H1 (cell line): ENCODE measurements at regions not wholly inside any gene's neighbourhood (a gene's known extent, or its start where the extent isn't known, plus 50 kb on each side); places are given as distances from the start of the nearest gene placed in this dataset.
A peak's percentile ranks its signal among the peaks of the same experiment; 100 is the strongest.

Source experiments
- CTCF ChIA-PET: fragments of 300-600 bp; sonication (Branson Sonifier 250); formaldehyde crosslinking; loops from one replicate; lab custom pipeline; 2021; ENCODE audit not compliant: partially characterized antibody; lab: Charles Lee
- POLR2A ChIA-PET: fragments of 300-600 bp; sonication (Branson Sonifier 250); formaldehyde crosslinking; loops from one replicate; lab custom pipeline; 2021; ENCODE audit warnings: inconsistent platforms; ENCODE audit not compliant: partially characterized antibody; lab: Charles Lee
- DNase-seq, 2 experiments: peaks; one replicate each; pipeline versions ENCODE4 v3.0.0 to v3.0.0-alpha.2; 2010 to 2022; ENCODE audit warnings: low spot score in 2 of 2, low read depth in 1 of 2, mixed read lengths in 1 of 2
- FAIRE-seq: peaks from 2 replicates; lab custom pipeline; 2011; peaks lifted over from hg19 to GRCh38; lab: Jason Lieb, UNC
- H2AFZ ChIP-seq: 2 replicates; pipeline ENCODE4 v1.8.1; 2012; ENCODE audit warnings: low read length, inconsistent platforms
- H2AK5ac ChIP-seq: 2 replicates; pipeline ENCODE4 v1.6.1; 2013; ENCODE audit warnings: low read depth, low read length
- H2BK120ac ChIP-seq: replicated peaks from 2 replicates; pipeline ENCODE3; 2013; ENCODE audit warnings: low read depth, low read length, inconsistent platforms
- H2BK12ac ChIP-seq: 2 replicates; pipeline ENCODE4 v1.6.1; 2013; ENCODE audit warnings: low read depth, low read length
- H2BK15ac ChIP-seq: 2 replicates; pipeline ENCODE4 v1.6.1; 2013; ENCODE audit warnings: low read length
- H2BK20ac ChIP-seq: 2 replicates; pipeline ENCODE4 v1.6.1; 2013; ENCODE audit warnings: low read length
- H2BK5ac ChIP-seq: 2 replicates; pipeline ENCODE4 v1.6.1; 2013; ENCODE audit warnings: low read depth, low read length
- H3K14ac ChIP-seq: 2 replicates; pipeline ENCODE4 v1.6.1; 2013; ENCODE audit warnings: inconsistent platforms; ENCODE audit not compliant: insufficient read length
- H3K18ac ChIP-seq: 2 replicates; pipeline ENCODE4 v1.6.1; 2013; ENCODE audit warnings: low read length; ENCODE audit errors: extremely low read depth
- H3K23ac ChIP-seq: 2 replicates; pipeline ENCODE4 v1.6.1; 2013; ENCODE audit warnings: inconsistent platforms; ENCODE audit not compliant: insufficient read length
- H3K23me2 ChIP-seq: 2 replicates; pipeline ENCODE4 v1.6.1; 2013; ENCODE audit warnings: low read depth, low read length
- H3K27ac ChIP-seq: 2 replicates; pipeline ENCODE4 v1.6.1; 2011; ENCODE audit warnings: low read depth, low read length, inconsistent platforms
- H3K27me3 ChIP-seq, 4 experiments: replicated peaks in 1 of 4; 1 replicate in 1 of 4; 2 replicates in 3 of 4; pipeline versions ENCODE4 v1.6.1 to v1.8.1; 2011 to 2013; ENCODE audit warnings: low read length in 3 of 4, mild to moderate bottlenecking in 3 of 4, inconsistent platforms in 2 of 4, mixed read lengths in 2 of 4, moderate library complexity in 1 of 4; ENCODE audit not compliant: control insufficient read depth in 3 of 4, insufficient read depth in 3 of 4; ENCODE audit errors: extremely low read depth in 1 of 4
- H3K36me3 ChIP-seq, 4 experiments: 2 replicates each; pipeline versions ENCODE4 v1.6.1 to v1.8.1; 2011 to 2013; ENCODE audit warnings: mild to moderate bottlenecking in 4 of 4, low read length in 3 of 4, moderate library complexity in 2 of 4, control low read depth in 1 of 4, inconsistent platforms in 1 of 4; ENCODE audit not compliant: insufficient read depth in 4 of 4, control insufficient read depth in 2 of 4
- H3K4ac ChIP-seq: replicated peaks from 2 replicates; pipeline ENCODE3; 2013; ENCODE audit warnings: low read length, low read depth, mixed read lengths, inconsistent platforms; ENCODE audit not compliant: insufficient read length
- H3K4me1 ChIP-seq, 4 experiments: replicated peaks in 1 of 4; 1 replicate in 1 of 4; 2 replicates in 3 of 4; pipeline versions ENCODE4 v1.6.1 to v1.8.1; 2011 to 2013; ENCODE audit warnings: low read length in 3 of 4, inconsistent platforms in 2 of 4, mixed read lengths in 1 of 4; ENCODE audit not compliant: insufficient read depth in 4 of 4, control insufficient read depth in 3 of 4
- H3K4me2 ChIP-seq, 2 experiments: 2 replicates each; pipeline versions ENCODE4 v1.6.1 to v1.8.1; 2011 to 2013; ENCODE audit warnings: low read depth in 2 of 2, low read length in 2 of 2, control low read depth in 1 of 2, inconsistent platforms in 1 of 2, mild to moderate bottlenecking in 1 of 2; ENCODE audit not compliant: insufficient read depth in 1 of 2
- H3K4me3 ChIP-seq, 4 experiments: fragments of 200-600, 300-600 bp in 1 of 4; sonication (generic), shearing (Covaris generic), sonication (Bioruptor Twin) in 1 of 4; 2 replicates each; pipeline versions ENCODE4 v1.5.1 to v1.8.1; 2011 to 2016; ENCODE audit warnings: low read length in 4 of 4, low read depth in 3 of 4, control low read depth in 2 of 4, inconsistent platforms in 2 of 4, mild to moderate bottlenecking in 2 of 4, mixed read lengths in 1 of 4, moderate library complexity in 1 of 4; ENCODE audit not compliant: insufficient read depth in 2 of 4; ENCODE audit errors: extremely low read depth in 1 of 4
- H3K56ac ChIP-seq: replicated peaks from 2 replicates; pipeline ENCODE3; 2013; ENCODE audit warnings: low read depth, mild to moderate bottlenecking, mixed read lengths, low read length, inconsistent platforms; ENCODE audit not compliant: insufficient read length
- H3K79me1 ChIP-seq: 2 replicates; pipeline ENCODE4 v1.6.1; 2013; ENCODE audit warnings: low read depth, low read length, control low read depth
- H3K79me2 ChIP-seq, 2 experiments: 2 replicates each; pipeline versions ENCODE4 v1.6.1 to v1.8.1; 2012 to 2013; ENCODE audit warnings: low read length in 2 of 2, mild to moderate bottlenecking in 2 of 2, inconsistent platforms in 1 of 2; ENCODE audit not compliant: insufficient read depth in 2 of 2, control insufficient read depth in 1 of 2
- H3K9ac ChIP-seq, 4 experiments: replicated peaks in 1 of 4; 1 replicate in 1 of 4; 2 replicates in 3 of 4; pipeline versions ENCODE4 v1.6.1 to v1.8.1; 2011 to 2013; ENCODE audit warnings: low read depth in 3 of 4, low read length in 3 of 4, control low read depth in 2 of 4, mild to moderate bottlenecking in 2 of 4, moderate library complexity in 2 of 4, inconsistent platforms in 1 of 4; ENCODE audit errors: extremely low read depth in 1 of 4
- H3K9me3 ChIP-seq, 2 experiments: 2 replicates each; pipeline versions ENCODE4 v1.6.1 to v1.8.1; 2012 to 2013; ENCODE audit warnings: mild to moderate bottlenecking in 2 of 2, moderate library complexity in 2 of 2, control low read depth in 1 of 2, inconsistent platforms in 1 of 2, low read depth in 1 of 2, low read length in 1 of 2, mixed read lengths in 1 of 2; ENCODE audit not compliant: insufficient read depth in 2 of 2
- H4K20me1 ChIP-seq, 2 experiments: replicated peaks in 1 of 2; 2 replicates each; pipeline versions ENCODE3 to v1.8.1; 2011 to 2013; ENCODE audit warnings: inconsistent platforms in 2 of 2, low read length in 2 of 2, mild to moderate bottlenecking in 1 of 2; ENCODE audit not compliant: insufficient read depth in 2 of 2, control insufficient read depth in 1 of 2
- H4K5ac ChIP-seq: 2 replicates; pipeline ENCODE4 v1.6.1; 2013; ENCODE audit warnings: low read length, low read depth, mixed read lengths, inconsistent platforms; ENCODE audit not compliant: insufficient read length
- H4K8ac ChIP-seq: 2 replicates; pipeline ENCODE4 v1.8.0; 2013; ENCODE audit warnings: mild to moderate bottlenecking, moderate library complexity, low read length, inconsistent platforms; ENCODE audit not compliant: insufficient read depth; ENCODE audit errors: extremely low read depth
- H4K91ac ChIP-seq: replicated peaks from 2 replicates; pipeline ENCODE3; 2013; ENCODE audit warnings: low read length, mixed read lengths, inconsistent platforms; ENCODE audit not compliant: insufficient read length
- CEBPB ChIP-seq: IDR thresholded peaks from 2 replicates; pipeline ENCODE4 v1.6.1; 2012; ENCODE audit warnings: low read depth, low read length
- CREB1 ChIP-seq: IDR thresholded peaks from 2 replicates; pipeline ENCODE4 v1.6.1; 2012; ENCODE audit warnings: inconsistent platforms
- HDAC2 ChIP-seq, 2 experiments: fragments of 300-600 bp in 1 of 2; sonication (generic) in 1 of 2; IDR thresholded peaks; 2 replicates each; pipeline ENCODE4 v1.6.1; 2011 to 2012; ENCODE audit warnings: low read depth in 2 of 2, low read length in 2 of 2, mild to moderate bottlenecking in 2 of 2, moderate library complexity in 2 of 2, borderline replicate concordance in 1 of 2, inconsistent platforms in 1 of 2
- HDAC6 ChIP-seq: IDR thresholded peaks from one replicate; pipeline ENCODE4 v1.7.1; 2012; ENCODE audit warnings: low read depth, mild to moderate bottlenecking, inconsistent platforms, low read length, moderate library complexity
- KDM1A ChIP-seq: fragments of 200-600, 300-600 bp; sonication (generic); IDR thresholded peaks from 2 replicates; pipeline ENCODE4 v1.7.1; 2016; ENCODE audit warnings: mild to moderate bottlenecking, low read length, borderline replicate concordance
- NRF1 ChIP-seq: IDR thresholded peaks from 2 replicates; pipeline ENCODE4 v1.6.1; 2011; ENCODE audit warnings: mild to moderate bottlenecking, low read depth, low read length, improper control_type of control experiment
- POLR2A ChIP-seq, 2 experiments: IDR thresholded peaks; 1 replicate in 1 of 2; 2 replicates in 1 of 2; pipeline ENCODE4 v1.6.1; 2011; ENCODE audit warnings: low read depth in 2 of 2, low read length in 2 of 2, mild to moderate bottlenecking in 2 of 2; ENCODE audit errors: control extremely low read depth in 1 of 2
- POU5F1 ChIP-seq: IDR thresholded peaks from 2 replicates; pipeline ENCODE4 v1.6.1; 2011; ENCODE audit warnings: low read depth, mild to moderate bottlenecking, low read length, moderate library complexity
- ZNF274 ChIP-seq: IDR thresholded peaks from 2 replicates; pipeline ENCODE4 v1.7.0; 2012; ENCODE audit warnings: low read length, borderline replicate concordance; ENCODE audit errors: extremely low read depth
- WGBS, 2 experiments: shearing (Covaris generic) in 1 of 2; methylation state at CpG; one replicate each; pipeline versions ENCODE4 v1.1.6 to v1.1.7; 2013 to 2015; ENCODE audit warnings: low lambda C conversion rate in 2 of 2, mixed read lengths in 2 of 2, inconsistent platforms in 1 of 2, low coverage in 1 of 2, missing lambda C conversion rate in 1 of 2; ENCODE audit not compliant: insufficient replicate concordance in 2 of 2, insufficient coverage in 1 of 2, insufficient read length in 1 of 2; ENCODE audit errors: extremely low coverage in 1 of 2, missing lambda C conversion rate in 1 of 2; 5-methylcytosine and 5-hydroxymethylcytosine counted together

DNA sequence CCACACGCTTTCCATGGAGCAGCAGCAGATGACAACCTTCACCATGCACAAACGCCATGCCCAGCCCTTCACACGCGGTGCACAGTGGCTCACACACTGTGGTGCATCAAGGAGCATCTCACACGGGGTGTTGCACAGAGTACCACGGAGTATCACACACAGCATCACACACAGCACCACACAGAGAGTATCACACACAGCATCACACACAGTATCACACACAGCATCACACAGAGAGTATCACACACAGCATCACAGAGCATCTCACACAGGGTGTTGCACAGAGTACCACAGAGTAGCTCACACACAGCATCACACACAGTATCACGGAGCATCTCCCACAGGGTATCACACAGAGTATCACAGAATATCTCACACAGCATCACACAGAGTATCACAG lies 122.2 kb upstream of the RAB4A start:
- Histone ChIP-seq H3K23me2 (no peaks in the 10 kb centered on the region), H3K36me3 (no peaks in the 10 kb centered on the region), H3K27me3 (peaks cover 0 to 4% (median 3%) of the 10 kb centered on the region in 4 experiments; a peak in 1 of 7 replicates), H4K5ac (no peak overlapping the region), H3K56ac (no peak overlapping the region), H3K9me3 (no peaks in the 10 kb centered on the region), H3K18ac (peak overlapping the region; percentile 75; the same call in 1 of the 2 replicates), H2BK15ac (peak overlapping the region; percentile 99), H2AFZ (no peak overlapping the region), H4K20me1 (no peaks in the 10 kb centered on the region), H4K8ac (no peak overlapping the region), H3K4me2 (peak overlapping the region; percentile 4 to 22; a peak in 1 of 4 replicates), H2BK20ac (peak overlapping the region; percentile 91), H3K4me3 (no peak overlapping the region), H3K79me2 (no peaks in the 10 kb centered on the region), H3K23ac (no peak overlapping the region), H3K9ac (no peak overlapping the region), H2BK12ac (peak overlapping the region; percentile 99), H3K4ac (peak overlapping the region; percentile 61), H3K27ac (no peak overlapping the region; the same call in 1 of the 2 replicates), H2BK120ac (peak overlapping the region; percentile 29), H2AK5ac (peak overlapping the region; percentile 95), H3K14ac (no peak overlapping the region), H4K91ac (peak overlapping the region; percentile 91), H3K79me1 (no peaks in the 10 kb centered on the region), H3K4me1 (peaks cover 4 to 20% (median 14%) of the 10 kb centered on the region in 4 experiments), H2BK5ac (peak overlapping the region; percentile 85)
- ChIA-PET CTCF (interaction anchor here (0.6 kb wide), 2 partner anchors 394 to 476 kb away, joined by 3 read pairs; no protein-coding TSS in a partner anchor), POLR2A (interaction anchor here (1.0 kb wide), 1 partner anchor 11 kb away, joined by 3 read pairs; no protein-coding TSS in a partner anchor)
- FAIRE-seq (no peak), DNase-seq (no peak)
- 79% methylated on average over 7 of the region's 7 CpGs; no CpG with 5 or more reads in 1 of the 2 experiments for WGBS, 2 experiments
- TF ChIP-seq POLR2A (IDR thresholded peaks at IDR 0.05; ENCODE audit: control extremely low read depth in 1 of 2, low read depth in 2 of 2, low read length in 2 of 2) (no peak), CREB1 (no peak), NRF1 (no peak), HDAC2 (IDR thresholded peaks at IDR 0.05; ENCODE audit: borderline replicate concordance in 1 of 2, low read depth in 2 of 2, low read length in 2 of 2) (no peak), CEBPB (no peak), KDM1A (no peak), ZNF274 (no peak), HDAC6 (no peak), POU5F1 (no peak)
